Spinal cord (tissue), 9 donors: ENCODE measurements at regions not wholly inside any gene's neighbourhood (a gene's known extent, or its start where the extent isn't known, plus 50 kb on each side); places are given as distances from the start of the nearest gene placed in this dataset.
A peak's percentile ranks its signal among the peaks of the same experiment; 100 is the strongest.
"Not testable (repeated sequence)": the region's sequence is repeated elsewhere in the genome, so short reads cannot be mapped to it uniquely, and the experiment has no call there.

Source experiments
- DNase-seq, 6 donors: peaks; one replicate each; pipeline versions ENCODE4 v3.0.0 to v3.0.0-alpha.2; 2013 to 2015; ENCODE audit warnings: low spot score in 6 of 6, low read depth in 4 of 6
- H3K27ac ChIP-seq: one replicate; pipeline ENCODE4 v1.5.1; 2013; ENCODE audit warnings: low read depth, low read length, control low read depth
- H3K27me3 ChIP-seq: one replicate; pipeline ENCODE4 v1.6.1; 2013; ENCODE audit warnings: low read length; ENCODE audit not compliant: control insufficient read depth, insufficient read depth
- H3K36me3 ChIP-seq: one replicate; pipeline ENCODE4 v1.6.1; 2013; ENCODE audit warnings: low read length; ENCODE audit not compliant: control insufficient read depth, insufficient read depth
- H3K4me1 ChIP-seq: one replicate; pipeline ENCODE4 v1.6.1; 2013; ENCODE audit warnings: low read length; ENCODE audit not compliant: control insufficient read depth, insufficient read depth
- H3K4me3 ChIP-seq: one replicate; pipeline ENCODE4 v1.5.1; 2013; ENCODE audit warnings: low read depth, low read length, control low read depth
- H3K9me3 ChIP-seq: one replicate; pipeline ENCODE4 v1.6.1; 2013; ENCODE audit warnings: low read length; ENCODE audit not compliant: control insufficient read depth, insufficient read depth
- WGBS: methylation state at CpG from one replicate; pipeline ENCODE4 v1.1.5; 2013; ENCODE audit warnings: missing lambda C conversion rate; ENCODE audit not compliant: insufficient coverage; 5-methylcytosine and 5-hydroxymethylcytosine counted together
- donor health status: healthy.

GRCh38 chr3:110492876-110493275, 578.7 kb upstream of the NECTIN3 start:
- Histone ChIP-seq H3K36me3 (no peaks in the 10 kb centered on the region), H3K27me3 (no peaks in the 10 kb centered on the region), H3K9me3 (no peaks in the 10 kb centered on the region), H3K27ac (no peak overlapping the region), H3K4me3 (no peak overlapping the region), H3K4me1 (no peaks in the 10 kb centered on the region)
- peak in 1 of 6 donors; percentile 10 for DNase-seq
- WGBS = no CpG with 5 or more reads among the region's 2 CpGs

DNA sequence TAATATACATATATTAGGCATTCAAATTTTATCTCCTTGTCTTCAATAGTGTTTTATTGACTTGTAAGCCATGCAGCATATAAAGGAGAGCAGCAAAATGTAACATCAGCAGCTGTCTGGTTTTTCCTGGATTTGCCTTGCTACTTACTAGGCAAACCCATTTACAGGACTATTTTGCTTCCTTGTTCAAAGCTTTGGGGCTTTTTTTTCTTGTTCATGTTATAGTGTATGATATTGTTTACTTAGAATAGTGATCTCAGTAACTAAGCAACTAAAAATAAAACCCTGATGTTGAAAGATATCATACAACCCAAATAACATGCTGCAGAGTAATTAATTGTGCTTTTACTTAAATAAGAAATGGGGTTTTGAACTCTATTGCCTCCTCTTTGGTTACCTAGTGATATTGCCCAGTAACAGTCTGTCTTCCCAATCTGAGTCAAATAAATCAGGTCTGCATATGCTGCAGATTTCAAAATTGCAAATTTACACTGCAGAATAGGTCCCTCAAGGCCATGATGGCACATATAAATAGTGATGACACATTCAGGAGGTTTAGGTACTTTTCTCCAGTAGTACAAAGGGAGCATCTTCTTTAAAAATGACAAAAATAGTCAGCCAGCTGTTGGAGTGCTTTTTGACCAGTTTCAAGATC, 578.1 kb upstream of the NECTIN3 start:
- peak in 1 of 6 donors; percentile 26 for DNase-seq
- Histone ChIP-seq H3K27ac (no peak overlapping the region), H3K4me3 (no peak overlapping the region), H3K27me3 (no peaks in the 10 kb centered on the region), H3K4me1 (no peaks in the 10 kb centered on the region), H3K36me3 (no peaks in the 10 kb centered on the region), H3K9me3 (no peaks in the 10 kb centered on the region)

GRCh38 chr3:110494093-110494490, 577.5 kb upstream of the NECTIN3 start:
- no peaks in the 10 kb centered on the region for H3K9me3 ChIP-seq
- H3K27ac ChIP-seq = no peak overlapping the region
- no peaks in the 10 kb centered on the region for H3K36me3 ChIP-seq
- H3K4me1 ChIP-seq = no peaks in the 10 kb centered on the region
- WGBS = no CpG with 5 or more reads among the region's 1 CpG
- peak in 2 of 6 donors; percentile 2 to 81 for DNase-seq
- H3K4me3 ChIP-seq = no peak overlapping the region
- H3K27me3 ChIP-seq = no peaks in the 10 kb centered on the region

- H3K4me1 ChIP-seq = no peaks in the 10 kb centered on the region
- no peak overlapping the region for H3K27ac ChIP-seq
- no peaks in the 10 kb centered on the region for H3K9me3 ChIP-seq
- no peak overlapping the region for H3K4me3 ChIP-seq
- H3K36me3 ChIP-seq = no peaks in the 10 kb centered on the region
- 93% methylated on average over 5 of the region's 8 CpGs for WGBS
- no peaks in the 10 kb centered on the region for H3K27me3 ChIP-seq
- DNase-seq = no peak
These were observed 576.9 kb upstream of the NECTIN3 start for GRCh38 chr3:110494728-110495127.

- WGBS = 85% methylated on average over 9 of the region's 9 CpGs
- H3K9me3 ChIP-seq = no peaks in the 10 kb centered on the region
- H3K36me3 ChIP-seq = no peaks in the 10 kb centered on the region
- H3K4me1 ChIP-seq = no peaks in the 10 kb centered on the region
- no peak for DNase-seq
- no peak overlapping the region for H3K27ac ChIP-seq
- H3K4me3 ChIP-seq = no peak overlapping the region
- H3K27me3 ChIP-seq = no peaks in the 10 kb centered on the region
These were observed 576.3 kb upstream of the NECTIN3 start for GRCh38 chr3:110495201-110495927.

GRCh38 chr3:110504401-110504800, 567.2 kb upstream of the NECTIN3 start:
- 55% methylated on average over 2 of the region's 2 CpGs for WGBS
- no peak overlapping the region for H3K27ac ChIP-seq
- H3K4me1 ChIP-seq = no peaks in the 10 kb centered on the region
- no peaks in the 10 kb centered on the region for H3K36me3 ChIP-seq
- no peak overlapping the region for H3K4me3 ChIP-seq
- no peak for DNase-seq
- H3K9me3 ChIP-seq = no peaks in the 10 kb centered on the region
- H3K27me3 ChIP-seq = no peaks in the 10 kb centered on the region

DNA sequence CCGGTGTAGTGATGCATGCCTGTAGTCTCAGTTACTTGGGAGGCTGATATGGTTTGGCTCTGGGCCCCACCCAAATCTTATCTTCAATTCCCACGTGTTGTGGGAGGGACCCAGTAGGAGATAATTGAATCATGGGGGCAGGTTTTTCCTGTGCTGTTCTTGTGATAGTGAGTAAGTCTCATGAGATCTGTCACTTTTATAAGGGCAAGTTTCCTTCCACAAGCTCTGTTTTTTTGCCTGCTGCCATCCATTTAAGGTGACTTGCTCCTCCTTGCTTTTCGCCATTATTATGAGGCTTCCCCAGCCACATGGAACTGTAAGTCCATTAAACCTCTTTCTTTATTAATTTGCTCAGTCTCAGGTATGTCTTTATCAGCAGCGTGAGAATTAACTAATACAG, 566.7 kb upstream of the NECTIN3 start:
- H3K4me1 ChIP-seq = no peaks in the 10 kb centered on the region
- DNase-seq = no peak
- 89% methylated on average over 1 of the region's 4 CpGs for WGBS
- no peaks in the 10 kb centered on the region for H3K9me3 ChIP-seq
- H3K27me3 ChIP-seq = no peaks in the 10 kb centered on the region
- no peak overlapping the region for H3K27ac ChIP-seq
- H3K4me3 ChIP-seq = no peak overlapping the region
- H3K36me3 ChIP-seq = no peaks in the 10 kb centered on the region

DNA sequence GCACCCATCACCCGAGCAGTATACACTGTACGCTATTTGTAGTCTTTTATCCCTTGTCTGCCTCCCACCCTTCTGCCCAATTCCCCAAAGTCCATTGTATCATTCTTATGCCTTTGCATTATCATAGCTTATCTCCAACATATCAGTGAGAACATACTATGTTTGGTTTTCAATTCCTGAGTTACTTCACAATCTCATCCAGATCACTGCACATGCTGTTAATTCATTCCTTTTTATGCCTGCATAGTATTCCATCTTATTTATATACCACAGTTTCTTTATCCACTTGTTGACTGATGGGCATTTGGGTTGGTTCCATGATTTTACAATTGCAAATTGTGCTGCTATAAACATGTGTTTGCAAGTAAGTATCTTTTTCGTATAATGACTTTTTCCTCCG, 564.7 kb upstream of the NECTIN3 start:
- Histone ChIP-seq H3K27me3 (no peaks in the 10 kb centered on the region), H3K4me3 (no peak overlapping the region)
- no CpG with 5 or more reads among the region's 4 CpGs for WGBS

GRCh38 chr3:110507570-110507969, 564.0 kb upstream of the NECTIN3 start:
- DNase-seq, H3K27me3 ChIP-seq, H3K4me3 ChIP-seq, H3K4me1 ChIP-seq, H3K27ac ChIP-seq, H3K9me3 ChIP-seq, H3K36me3 ChIP-seq: not testable (repeated sequence)

More for the DNA sequence above, 564.7 kb upstream of the NECTIN3 start:
- Histone ChIP-seq H3K27ac (no peak overlapping the region), H3K9me3 (no peaks in the 10 kb centered on the region), H3K36me3 (no peaks in the 10 kb centered on the region), H3K4me1 (no peaks in the 10 kb centered on the region)
- DNase-seq = no peak

DNA sequence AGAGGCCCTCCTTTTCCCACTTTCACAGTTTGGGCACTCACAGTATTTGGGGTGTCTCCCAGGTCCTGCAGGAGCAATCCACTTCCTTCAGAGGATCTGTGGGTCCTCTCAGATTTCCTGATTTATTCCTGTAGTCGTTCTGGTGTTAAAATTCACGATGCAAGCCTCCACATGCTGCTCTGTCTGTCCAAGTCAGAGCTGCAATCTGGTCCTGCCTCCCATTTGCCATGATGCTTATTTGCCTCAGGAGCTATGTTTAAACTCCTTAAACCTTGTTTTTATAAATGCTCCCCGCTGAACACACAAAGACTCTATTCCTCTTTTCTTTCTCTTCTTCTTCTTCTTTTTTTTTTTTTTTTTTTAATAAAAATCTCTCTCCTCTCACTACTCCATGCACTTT, 558.7 kb upstream of the NECTIN3 start:
- H3K9me3 ChIP-seq = no peaks in the 10 kb centered on the region
- DNase-seq = peak in 1 of 6 donors; percentile 80
- no peaks in the 10 kb centered on the region for H3K36me3 ChIP-seq
- no peak overlapping the region for H3K4me3 ChIP-seq
- no peaks in the 10 kb centered on the region for H3K4me1 ChIP-seq
- 82% methylated on average over 2 of the region's 3 CpGs for WGBS
- H3K27me3 ChIP-seq = no peaks in the 10 kb centered on the region
- H3K27ac ChIP-seq = no peak overlapping the region
